ENCODE measurements at regions not wholly inside any gene's neighbourhood (a gene's known extent, or its start where the extent isn't known, plus 50 kb on each side); places are given as distances from the start of the nearest gene placed in this dataset.

DNA sequence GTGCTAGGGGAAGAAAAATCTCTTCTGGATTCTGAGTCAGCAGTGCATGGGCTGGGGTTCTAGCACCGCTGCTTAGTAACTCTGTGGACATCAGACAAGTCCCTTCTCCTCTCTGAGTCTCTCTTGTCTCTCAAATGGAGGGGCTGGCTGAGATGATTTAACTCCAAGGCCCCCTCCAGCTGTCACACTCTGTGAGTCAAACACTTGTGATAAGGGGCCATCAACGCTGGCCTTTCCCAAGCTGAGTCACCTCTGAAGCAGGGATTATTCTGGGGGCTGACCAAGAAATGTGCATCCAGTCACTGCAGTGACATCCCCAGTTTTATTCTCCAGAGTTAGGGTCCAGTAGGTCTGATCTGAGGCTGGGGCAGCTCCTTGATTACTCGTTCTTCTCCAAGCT is 110.4 kb upstream of the ZNF462 start:
- no peak for DNase-seq
- no peak overlapping the region for H3K27ac Mint-ChIP-seq (ENCODE audit: unreplicated experiment)
- TF ChIP-seq, protein P1, sequence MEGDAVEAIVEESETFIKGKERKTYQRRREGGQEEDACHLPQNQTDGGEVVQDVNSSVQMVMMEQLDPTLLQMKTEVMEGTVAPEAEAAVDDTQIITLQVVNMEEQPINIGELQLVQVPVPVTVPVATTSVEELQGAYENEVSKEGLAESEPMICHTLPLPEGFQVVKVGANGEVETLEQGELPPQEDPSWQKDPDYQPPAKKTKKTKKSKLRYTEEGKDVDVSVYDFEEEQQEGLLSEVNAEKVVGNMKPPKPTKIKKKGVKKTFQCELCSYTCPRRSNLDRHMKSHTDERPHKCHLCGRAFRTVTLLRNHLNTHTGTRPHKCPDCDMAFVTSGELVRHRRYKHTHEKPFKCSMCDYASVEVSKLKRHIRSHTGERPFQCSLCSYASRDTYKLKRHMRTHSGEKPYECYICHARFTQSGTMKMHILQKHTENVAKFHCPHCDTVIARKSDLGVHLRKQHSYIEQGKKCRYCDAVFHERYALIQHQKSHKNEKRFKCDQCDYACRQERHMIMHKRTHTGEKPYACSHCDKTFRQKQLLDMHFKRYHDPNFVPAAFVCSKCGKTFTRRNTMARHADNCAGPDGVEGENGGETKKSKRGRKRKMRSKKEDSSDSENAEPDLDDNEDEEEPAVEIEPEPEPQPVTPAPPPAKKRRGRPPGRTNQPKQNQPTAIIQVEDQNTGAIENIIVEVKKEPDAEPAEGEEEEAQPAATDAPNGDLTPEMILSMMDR (IDR thresholded peaks at IDR 0.05; ENCODE audit: partially characterized antibody, unreplicated experiment) = no peak
- H3K4me3 Mint-ChIP-seq (ENCODE audit: unreplicated experiment) = no peak overlapping the region
- H3K4me1 Mint-ChIP-seq (ENCODE audit: low read depth, unreplicated experiment) = no peaks in the 10 kb centered on the region
- no peaks in the 10 kb centered on the region for H3K36me3 Mint-ChIP-seq (ENCODE audit: unreplicated experiment)
- no peaks in the 10 kb centered on the region for H3K9me3 Mint-ChIP-seq (ENCODE audit: unreplicated experiment)
- no peaks in the 10 kb centered on the region for H3K27me3 Mint-ChIP-seq (ENCODE audit: unreplicated experiment)

DNA sequence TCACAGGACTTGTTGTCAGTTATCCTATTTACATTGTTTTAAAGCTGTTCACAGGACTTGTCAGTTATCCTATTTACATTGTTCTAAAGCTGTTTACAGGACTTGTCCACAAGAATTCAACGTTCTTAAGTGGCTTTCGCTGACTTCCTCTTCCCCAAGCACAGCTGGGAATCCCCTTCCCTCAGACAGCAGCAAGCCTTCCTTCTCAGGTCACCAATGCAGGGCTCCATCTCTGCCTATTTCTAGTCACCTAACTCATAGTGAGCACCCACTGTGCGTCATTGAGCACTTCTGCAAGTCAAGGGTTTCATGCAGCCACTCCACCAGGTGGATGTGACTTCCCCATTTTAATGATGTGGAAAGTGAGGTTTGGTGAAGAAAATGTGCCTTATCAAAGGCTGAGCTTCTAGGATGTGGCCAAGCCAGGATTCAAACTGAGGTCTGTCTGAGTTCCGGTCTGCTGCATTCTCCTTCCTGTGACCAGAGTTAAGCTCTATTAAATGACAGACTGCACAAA is 109.8 kb upstream of the ZNF462 start:
- Mint-ChIP-seq H3K27me3 (ENCODE audit: unreplicated experiment) (no peaks in the 10 kb centered on the region), H3K27ac (ENCODE audit: unreplicated experiment) (no peak overlapping the region), H3K4me1 (ENCODE audit: low read depth, unreplicated experiment) (no peaks in the 10 kb centered on the region), H3K36me3 (ENCODE audit: unreplicated experiment) (no peaks in the 10 kb centered on the region), H3K9me3 (ENCODE audit: unreplicated experiment) (no peaks in the 10 kb centered on the region), H3K4me3 (ENCODE audit: unreplicated experiment) (no peak overlapping the region)
- DNase-seq = no peak
- TF ChIP-seq, protein P1 (IDR thresholded peaks at IDR 0.05; ENCODE audit: partially characterized antibody, unreplicated experiment) = no peak

DNA sequence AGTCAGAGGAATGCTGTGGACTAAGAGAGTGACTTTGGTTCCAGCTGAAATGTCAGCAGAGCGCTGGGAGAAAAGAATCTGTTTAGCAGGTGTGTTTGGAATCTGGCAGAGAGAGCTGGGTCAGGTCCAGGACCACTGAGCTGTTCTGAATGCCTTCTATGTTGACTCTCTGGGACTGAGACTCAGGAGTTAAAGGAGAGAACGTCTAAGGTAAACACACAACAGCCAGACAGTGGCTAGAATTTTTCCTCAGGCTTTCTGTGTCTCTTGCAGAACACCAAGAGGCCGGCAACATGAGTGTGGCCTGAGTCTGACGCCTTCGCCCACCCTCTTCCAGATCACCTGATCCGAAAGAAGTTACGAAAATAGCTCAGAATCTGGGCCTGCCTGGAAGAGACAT is 107.2 kb upstream of the ZNF462 start:
- Mint-ChIP-seq H3K36me3 (ENCODE audit: unreplicated experiment) (no peaks in the 10 kb centered on the region), H3K4me1 (ENCODE audit: low read depth, unreplicated experiment) (no peaks in the 10 kb centered on the region), H3K27me3 (ENCODE audit: unreplicated experiment) (no peaks in the 10 kb centered on the region), H3K9me3 (ENCODE audit: unreplicated experiment) (no peaks in the 10 kb centered on the region), H3K27ac (ENCODE audit: unreplicated experiment) (no peak overlapping the region), H3K4me3 (ENCODE audit: unreplicated experiment) (no peak overlapping the region)
- TF ChIP-seq, protein P1 (IDR thresholded peaks at IDR 0.05; ENCODE audit: partially characterized antibody, unreplicated experiment) = no peak
- DNase-seq = no peak

DNA sequence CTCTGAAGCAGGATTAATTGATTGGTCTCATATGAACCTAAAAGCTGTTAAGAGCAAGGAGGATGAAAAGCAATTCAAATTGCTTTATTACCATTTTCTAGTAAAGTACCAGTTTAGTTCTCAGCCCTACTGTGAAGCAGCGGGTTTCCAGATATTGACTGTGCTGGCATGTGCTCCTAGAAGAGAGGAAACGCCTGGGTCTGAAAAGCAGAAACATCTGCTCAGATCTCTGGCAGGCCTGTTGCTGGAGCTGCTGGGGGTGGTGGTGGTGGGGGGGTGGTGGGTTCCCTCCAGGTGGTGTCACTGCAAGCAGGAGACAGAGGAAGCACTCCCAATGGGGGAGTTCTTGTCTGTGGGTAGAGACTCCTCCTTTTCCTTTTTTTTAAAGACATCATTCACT is 105.5 kb upstream of the ZNF462 start:
- Mint-ChIP-seq H3K27me3 (ENCODE audit: unreplicated experiment) (no peaks in the 10 kb centered on the region), H3K9me3 (ENCODE audit: unreplicated experiment) (no peaks in the 10 kb centered on the region), H3K4me1 (ENCODE audit: low read depth, unreplicated experiment) (no peaks in the 10 kb centered on the region), H3K4me3 (ENCODE audit: unreplicated experiment) (no peak overlapping the region), H3K27ac (ENCODE audit: unreplicated experiment) (no peak overlapping the region), H3K36me3 (ENCODE audit: unreplicated experiment) (no peaks in the 10 kb centered on the region)
- DNase-seq = no peak
- TF ChIP-seq, protein P1 (IDR thresholded peaks at IDR 0.05; ENCODE audit: partially characterized antibody, unreplicated experiment) = no peak

DNA sequence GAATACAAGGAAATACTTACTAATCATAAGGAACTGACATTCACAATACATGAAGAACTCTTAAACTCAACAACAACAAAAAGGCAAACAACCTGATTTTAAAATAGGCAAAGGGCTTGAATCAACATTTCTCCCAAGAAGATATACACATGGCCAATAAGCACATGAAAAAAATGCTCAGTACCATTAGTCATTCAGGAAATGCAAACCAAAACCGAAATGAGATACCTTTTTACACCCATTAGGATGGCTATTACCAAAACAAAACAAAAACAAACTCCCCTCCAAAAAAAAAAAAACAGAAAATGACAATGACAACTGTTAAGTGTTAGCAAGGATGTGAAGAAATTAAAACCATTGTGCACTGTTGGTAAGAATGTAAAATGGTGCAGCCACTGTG is 104.1 kb upstream of the ZNF462 start:
- no peak overlapping the region for H3K4me3 Mint-ChIP-seq (ENCODE audit: unreplicated experiment)

More for the DNA sequence above, 104.1 kb upstream of the ZNF462 start:
- H3K36me3 Mint-ChIP-seq (ENCODE audit: unreplicated experiment) = no peaks in the 10 kb centered on the region
- no peak overlapping the region for H3K27ac Mint-ChIP-seq (ENCODE audit: unreplicated experiment)
- H3K9me3 Mint-ChIP-seq (ENCODE audit: unreplicated experiment) = no peaks in the 10 kb centered on the region
- no peaks in the 10 kb centered on the region for H3K4me1 Mint-ChIP-seq (ENCODE audit: low read depth, unreplicated experiment)
- TF ChIP-seq, protein P1 (IDR thresholded peaks at IDR 0.05; ENCODE audit: partially characterized antibody, unreplicated experiment) = no peak
- DNase-seq = no peak
- no peaks in the 10 kb centered on the region for H3K27me3 Mint-ChIP-seq (ENCODE audit: unreplicated experiment)

Measured in glutamatergic neuron (in vitro differentiated cells).